ENCODE measurements at regions not wholly inside any gene's neighbourhood (a gene's known extent, or its start where the extent isn't known, plus 50 kb on each side); places are given as distances from the start of the nearest gene placed in this dataset.

DNA sequence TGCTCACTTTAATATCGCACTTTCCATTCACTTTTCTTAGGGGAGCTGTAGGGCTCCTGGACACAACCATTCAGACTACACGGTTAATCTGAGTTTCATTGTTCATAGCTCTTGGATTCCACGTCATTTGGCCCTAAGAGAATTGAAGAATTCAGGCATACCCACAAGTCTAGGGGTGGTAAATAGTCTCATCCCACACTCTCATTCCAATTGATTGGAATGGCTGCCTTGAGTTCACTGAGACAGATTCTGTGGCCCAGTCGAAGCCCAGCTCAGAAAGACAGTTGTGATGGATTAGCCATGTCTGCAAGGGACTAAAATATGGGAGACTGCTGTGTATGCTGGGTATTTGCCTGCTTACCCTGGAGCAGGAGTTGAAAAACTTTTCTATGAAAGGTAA lies 124.6 kb downstream of the TFCP2L1 start:
- TF ChIP-seq EP300 (conservative IDR thresholded peaks at IDR 0.05; ENCODE audit: poor library complexity, severe bottlenecking), result no peak
- TF ChIP-seq, protein P1, sequence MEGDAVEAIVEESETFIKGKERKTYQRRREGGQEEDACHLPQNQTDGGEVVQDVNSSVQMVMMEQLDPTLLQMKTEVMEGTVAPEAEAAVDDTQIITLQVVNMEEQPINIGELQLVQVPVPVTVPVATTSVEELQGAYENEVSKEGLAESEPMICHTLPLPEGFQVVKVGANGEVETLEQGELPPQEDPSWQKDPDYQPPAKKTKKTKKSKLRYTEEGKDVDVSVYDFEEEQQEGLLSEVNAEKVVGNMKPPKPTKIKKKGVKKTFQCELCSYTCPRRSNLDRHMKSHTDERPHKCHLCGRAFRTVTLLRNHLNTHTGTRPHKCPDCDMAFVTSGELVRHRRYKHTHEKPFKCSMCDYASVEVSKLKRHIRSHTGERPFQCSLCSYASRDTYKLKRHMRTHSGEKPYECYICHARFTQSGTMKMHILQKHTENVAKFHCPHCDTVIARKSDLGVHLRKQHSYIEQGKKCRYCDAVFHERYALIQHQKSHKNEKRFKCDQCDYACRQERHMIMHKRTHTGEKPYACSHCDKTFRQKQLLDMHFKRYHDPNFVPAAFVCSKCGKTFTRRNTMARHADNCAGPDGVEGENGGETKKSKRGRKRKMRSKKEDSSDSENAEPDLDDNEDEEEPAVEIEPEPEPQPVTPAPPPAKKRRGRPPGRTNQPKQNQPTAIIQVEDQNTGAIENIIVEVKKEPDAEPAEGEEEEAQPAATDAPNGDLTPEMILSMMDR (IDR thresholded peaks at IDR 0.05; ENCODE audit: poor library complexity, severe bottlenecking), result no peak
- no peak for TF ChIP-seq POLR2AphosphoS5 (IDR thresholded peaks at IDR 0.05)
- TF ChIP-seq, protein P2, sequence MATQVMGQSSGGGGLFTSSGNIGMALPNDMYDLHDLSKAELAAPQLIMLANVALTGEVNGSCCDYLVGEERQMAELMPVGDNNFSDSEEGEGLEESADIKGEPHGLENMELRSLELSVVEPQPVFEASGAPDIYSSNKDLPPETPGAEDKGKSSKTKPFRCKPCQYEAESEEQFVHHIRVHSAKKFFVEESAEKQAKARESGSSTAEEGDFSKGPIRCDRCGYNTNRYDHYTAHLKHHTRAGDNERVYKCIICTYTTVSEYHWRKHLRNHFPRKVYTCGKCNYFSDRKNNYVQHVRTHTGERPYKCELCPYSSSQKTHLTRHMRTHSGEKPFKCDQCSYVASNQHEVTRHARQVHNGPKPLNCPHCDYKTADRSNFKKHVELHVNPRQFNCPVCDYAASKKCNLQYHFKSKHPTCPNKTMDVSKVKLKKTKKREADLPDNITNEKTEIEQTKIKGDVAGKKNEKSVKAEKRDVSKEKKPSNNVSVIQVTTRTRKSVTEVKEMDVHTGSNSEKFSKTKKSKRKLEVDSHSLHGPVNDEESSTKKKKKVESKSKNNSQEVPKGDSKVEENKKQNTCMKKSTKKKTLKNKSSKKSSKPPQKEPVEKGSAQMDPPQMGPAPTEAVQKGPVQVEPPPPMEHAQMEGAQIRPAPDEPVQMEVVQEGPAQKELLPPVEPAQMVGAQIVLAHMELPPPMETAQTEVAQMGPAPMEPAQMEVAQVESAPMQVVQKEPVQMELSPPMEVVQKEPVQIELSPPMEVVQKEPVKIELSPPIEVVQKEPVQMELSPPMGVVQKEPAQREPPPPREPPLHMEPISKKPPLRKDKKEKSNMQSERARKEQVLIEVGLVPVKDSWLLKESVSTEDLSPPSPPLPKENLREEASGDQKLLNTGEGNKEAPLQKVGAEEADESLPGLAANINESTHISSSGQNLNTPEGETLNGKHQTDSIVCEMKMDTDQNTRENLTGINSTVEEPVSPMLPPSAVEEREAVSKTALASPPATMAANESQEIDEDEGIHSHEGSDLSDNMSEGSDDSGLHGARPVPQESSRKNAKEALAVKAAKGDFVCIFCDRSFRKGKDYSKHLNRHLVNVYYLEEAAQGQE (IDR thresholded peaks at IDR 0.05; ENCODE audit: borderline replicate concordance), result no peak

Data from neural cell (in vitro differentiated cells).